HepG2 (cell line): ENCODE measurements at regions not wholly inside any gene's neighbourhood (a gene's known extent, or its start where the extent isn't known, plus 50 kb on each side); places are given as distances from the start of the nearest gene placed in this dataset.

Experiments used
- ATAC-seq: fragments of 200-7000 bp; cut with Tn5 transposase; 3 replicates; pipeline ENCODE4 v1.9.1; 2020; ENCODE audit warnings: mild to moderate bottlenecking, moderate library complexity
- BruUV-seq: library from RNA; stranded (reverse); fragments of 400-500 nt; replicated peaks from 2 replicates; lab custom pipeline; 2021; lab: Mats Ljungman, UMichigan
- CTCF ChIA-PET: fragments of 300-600 bp; formaldehyde crosslinking; extraction: SDS; loops from one replicate; lab custom pipeline; 2021; ENCODE audit warnings: low total read pairs, inconsistent platforms, low intra/inter-chr PET ratio; lab: Yijun Ruan, JAX
- POLR2A ChIA-PET: fragments of 350-600 bp; sonication (Branson Sonifier 250); formaldehyde crosslinking; loops from one replicate; lab custom pipeline; 2020; ENCODE audit warnings: antibody characterized with exemption, inconsistent platforms; lab: Yijun Ruan, JAX
- DNase-seq: peaks from one replicate; pipeline ENCODE4 v3.0.0-alpha.2; 2015; ENCODE audit warnings: low spot score
- FAIRE-seq: peaks from 3 replicates; lab custom pipeline; 2011; peaks lifted over from hg19 to GRCh38; lab: Jason Lieb, UNC
- H2AFZ ChIP-seq: one replicate; pipeline ENCODE4 v1.6.1; 2011; ENCODE audit warnings: low read length, inconsistent platforms
- H3K27ac ChIP-seq: fragments of 300-600 bp; 3 replicates; pipeline ENCODE4 v1.8.0; 2011; ENCODE audit warnings: mixed run types, mild to moderate bottlenecking, mixed read lengths, low read length, inconsistent platforms; ENCODE audit not compliant: insufficient read depth; ENCODE audit errors: extremely low read length
- H3K27me3 ChIP-seq, 2 experiments: fragments of 200-600 bp in 1 of 2; 2 replicates in 1 of 2; 3 replicates in 1 of 2; pipeline versions ENCODE4 v1.6.0 to v1.8.0; 2011; ENCODE audit warnings: low read length in 2 of 2, mild to moderate bottlenecking in 2 of 2, moderate library complexity in 2 of 2, inconsistent platforms in 1 of 2; ENCODE audit not compliant: insufficient read depth in 2 of 2, control insufficient read depth in 1 of 2
- H3K36me3 ChIP-seq, 2 experiments: fragments of 200-600 bp in 1 of 2; replicated peaks in 1 of 2; 2 replicates in 1 of 2; 3 replicates in 1 of 2; pipeline versions ENCODE4 v1.5.1 to v1.8.0; 2011; ENCODE audit warnings: low read length in 2 of 2, inconsistent platforms in 1 of 2; ENCODE audit not compliant: insufficient read depth in 2 of 2, control insufficient read depth in 1 of 2
- H3K4me1 ChIP-seq: 2 replicates; pipeline ENCODE4 v1.5.1; 2012; ENCODE audit warnings: low read length, inconsistent platforms; ENCODE audit not compliant: insufficient read depth
- H3K4me2 ChIP-seq: 2 replicates; pipeline ENCODE4 v1.6.0; 2011; ENCODE audit warnings: low read depth, low read length, inconsistent platforms
- H3K4me3 ChIP-seq, 3 experiments: fragments of 200-600 bp in 1 of 3; sonication (generic), shearing (Covaris generic) in 1 of 3; replicated peaks in 1 of 3; 2 replicates each; pipeline ENCODE4 v1.5.1; 2011 to 2016; ENCODE audit warnings: low read length in 3 of 3, inconsistent platforms in 2 of 3, low read depth in 2 of 3, mild to moderate bottlenecking in 2 of 3, control low read depth in 1 of 3, mixed read lengths in 1 of 3; ENCODE audit not compliant: insufficient read depth in 1 of 3
- H3K79me2 ChIP-seq: one replicate; pipeline ENCODE4 v1.6.1; 2011; ENCODE audit warnings: low read length, inconsistent platforms; ENCODE audit not compliant: insufficient read depth
- H3K9ac ChIP-seq: 2 replicates; pipeline ENCODE4 v1.6.0; 2011; ENCODE audit warnings: mild to moderate bottlenecking, low read depth, low read length, inconsistent platforms; ENCODE audit not compliant: insufficient read depth
- H3K9me3 ChIP-seq: 2 replicates; pipeline ENCODE4 v1.5.1; 2012; ENCODE audit warnings: mild to moderate bottlenecking, low read length
- H4K20me1 ChIP-seq: 2 replicates; pipeline ENCODE4 v1.6.0; 2011; ENCODE audit warnings: inconsistent platforms, mild to moderate bottlenecking, low read length, moderate library complexity; ENCODE audit not compliant: insufficient read depth
- AGO1 ChIP-seq: fragments of 200-400 bp; formaldehyde crosslinking; IDR thresholded peaks from 2 replicates; pipeline ENCODE4 v1.6.1; 2017; ENCODE audit warnings: mild to moderate bottlenecking, low read depth, low read length, moderate library complexity; ENCODE audit not compliant: poor library complexity, severe bottlenecking
- GPBP1L1 ChIP-seq: sonication (generic); formaldehyde crosslinking; IDR thresholded peaks from 2 replicates; pipeline ENCODE4 v1.5.0; 2020; ENCODE audit warnings: mild to moderate bottlenecking, missing genetic modification reagents
- GZF1 ChIP-seq: sonication (generic); formaldehyde crosslinking; IDR thresholded peaks from 2 replicates; pipeline ENCODE4 v1.5.1; 2020; ENCODE audit warnings: mild to moderate bottlenecking, missing genetic modification reagents
- IRF2 ChIP-seq: IDR thresholded peaks from 2 replicates; pipeline ENCODE4 v1.6.1; 2018; ENCODE audit warnings: missing genetic modification reagents, missing compliant biosample characterization
- KDM2A ChIP-seq: sonication (generic); formaldehyde crosslinking; IDR thresholded peaks from 2 replicates; pipeline ENCODE4 v1.4.0; 2020; ENCODE audit warnings: low read depth, missing genetic modification reagents, borderline replicate concordance
- KDM5A ChIP-seq: fragments of 200-600 bp; sonication (generic); IDR thresholded peaks from 2 replicates; pipeline ENCODE4 v1.7.0; 2018; ENCODE audit warnings: antibody characterized with exemption, mild to moderate bottlenecking, low read length, borderline replicate concordance
- MZF1 ChIP-seq: sonication (generic); formaldehyde crosslinking; IDR thresholded peaks from 2 replicates; pipeline ENCODE4 v1.8.1; 2023; ENCODE audit warnings: mild to moderate bottlenecking, missing genetic modification reagents, borderline replicate concordance
- NR2F1 ChIP-seq, 2 experiments: fragments of 450-650 bp in 1 of 2; formaldehyde crosslinking in 1 of 2; IDR thresholded peaks; 2 replicates each; pipeline versions ENCODE4 v1.5.0 to v1.6.1; 2016 to 2020; ENCODE audit warnings: mild to moderate bottlenecking in 1 of 2, missing compliant biosample characterization in 1 of 2, missing genetic modification reagents in 1 of 2, moderate library complexity in 1 of 2
- NR2F6 ChIP-seq, 2 experiments: IDR thresholded peaks; 2 replicates each; pipeline ENCODE4 v1.6.1; 2016; ENCODE audit warnings: antibody characterized with exemption in 1 of 2, mild to moderate bottlenecking in 1 of 2
- PPARG ChIP-seq: conservative IDR thresholded peaks from 2 replicates; pipeline ENCODE4 v1.6.1; 2016; ENCODE audit warnings: missing biosample characterization, missing genetic modification reagents
- SMARCC2 ChIP-seq: fragments of 450-650 bp; IDR thresholded peaks from 2 replicates; pipeline ENCODE4 v1.6.1; 2017; ENCODE audit warnings: antibody characterized with exemption, mild to moderate bottlenecking
- ZNF20 ChIP-seq: sonication (generic); formaldehyde crosslinking; IDR thresholded peaks from 2 replicates; pipeline ENCODE4 v1.4.0; 2020; ENCODE audit warnings: mild to moderate bottlenecking, moderate library complexity, missing genetic modification reagents
- ZNF235 ChIP-seq: sonication (generic); formaldehyde crosslinking; IDR thresholded peaks from 2 replicates; pipeline ENCODE4 v1.8.1; 2023; ENCODE audit warnings: mild to moderate bottlenecking, missing genetic modification reagents, borderline replicate concordance
- ZNF558 ChIP-seq: sonication (generic); formaldehyde crosslinking; IDR thresholded peaks from 2 replicates; pipeline ENCODE4 v1.9.0; 2022; ENCODE audit warnings: mild to moderate bottlenecking, missing genetic modification reagents, borderline replicate concordance
- ZNF570 ChIP-seq: sonication (generic); formaldehyde crosslinking; IDR thresholded peaks from 2 replicates; pipeline ENCODE4 v1.4.0; 2020; ENCODE audit warnings: mild to moderate bottlenecking, missing genetic modification reagents, borderline replicate concordance
- ZNF7 ChIP-seq: IDR thresholded peaks from 2 replicates; pipeline ENCODE4 v1.6.1; 2016; ENCODE audit warnings: missing biosample characterization, missing genetic modification reagents
- WGBS: methylation state at CpG from one replicate; pipeline ENCODE4 v1.1.6; 2017; ENCODE audit warnings: low lambda C conversion rate; 5-methylcytosine and 5-hydroxymethylcytosine counted together
- in situ Hi-C: cut with HindIII; loops from 2 replicates; pipeline ENCODE4 v1.10.0; 2017; ENCODE audit warnings: low pct_unique_long_range_greater_than_20kb; ENCODE audit not compliant: extremely low pct_ligation_motif_present
- intact Hi-C: fragments of 100-400 bp; cut with micrococcal nuclease; formaldehyde crosslinking; loops from one replicate; pipeline ENCODE4 v1.10.0; 2022; ENCODE audit not compliant: unreplicated experiment

GRCh38 chr3:24933401-24933800, 438.8 kb upstream of the THRB start (continued):
- TF ChIP-seq KDM2A (CRISPR knock-in tag) = no peak
- no peak for TF ChIP-seq KDM5A
- TF ChIP-seq ZNF570 (CRISPR knock-in tag) = no peak
- TF ChIP-seq GZF1 = no peak
- TF ChIP-seq ZNF235 (CRISPR knock-in tag) = no peak
- TF ChIP-seq, all 625 proteins: peak for 0

GRCh38 chr3:24936574-24936973, 441.9 kb upstream of the THRB start:
- H3K9ac ChIP-seq = no peak overlapping the region
- H3K36me3 ChIP-seq = no peaks in the 10 kb centered on the region
- intact Hi-C loops (no loop called here), in situ Hi-C loops (no loop called here)
- WGBS = 0% methylated on average over 1 of the region's 1 CpG
- TF ChIP-seq ZNF558 (no peak), ZNF20 (CRISPR knock-in tag) (no peak), NR2F6 (IDR thresholded peaks at IDR 0.05) (no peak), NR2F6 (CRISPR knock-in tag; IDR thresholded peaks at IDR 0.05) (no peak), IRF2 (CRISPR knock-in tag) (no peak), ZNF7 (CRISPR knock-in tag) (no peak), MZF1 (CRISPR knock-in tag) (no peak), NR2F1 (CRISPR knock-in tag; IDR thresholded peaks at IDR 0.05) (no peak), GPBP1L1 (CRISPR knock-in tag) (no peak), PPARG (CRISPR knock-in tag) (no peak), SMARCC2 (no peak), AGO1 (no peak)
- no peaks in the 10 kb centered on the region for H4K20me1 ChIP-seq
- no peak for DNase-seq
- H3K4me1 ChIP-seq = no peaks in the 10 kb centered on the region
- ChIA-PET POLR2A (no interaction called here), CTCF (no interaction called here)
- H3K4me2 ChIP-seq = no peak overlapping the region
- no TSS peak for BruUV-seq
- H3K4me3 ChIP-seq = no peak overlapping the region
- no peak for FAIRE-seq
- no peak overlapping the region for H3K27ac ChIP-seq
- no peak for ATAC-seq
- H3K9me3 ChIP-seq = no peaks in the 10 kb centered on the region
- H2AFZ ChIP-seq = no peak overlapping the region
- H3K79me2 ChIP-seq = no peaks in the 10 kb centered on the region
- H3K27me3 ChIP-seq = no peaks in the 10 kb centered on the region; a peak in 1 of 5 replicates
